Fibroblast of skin of left biceps (primary cell): ENCODE measurements at regions not wholly inside any gene's neighbourhood (a gene's known extent, or its start where the extent isn't known, plus 50 kb on each side); places are given as distances from the start of the nearest gene placed in this dataset.
A peak's percentile ranks its signal among the peaks of the same experiment; 100 is the strongest.
"Not testable (repeated sequence)": the region's sequence is repeated elsewhere in the genome, so short reads cannot be mapped to it uniquely, and the experiment has no call there.

Experiments
- DNase-seq, 2 experiments: peaks; one replicate each; pipeline ENCODE4 v3.0.0-alpha.2; 2013; ENCODE audit warnings: low read depth in 2 of 2

GRCh38 chr2:176922545-176922944, 290.0 kb upstream of the HNRNPA3 start:
- not testable (repeated sequence) for DNase-seq

DNA sequence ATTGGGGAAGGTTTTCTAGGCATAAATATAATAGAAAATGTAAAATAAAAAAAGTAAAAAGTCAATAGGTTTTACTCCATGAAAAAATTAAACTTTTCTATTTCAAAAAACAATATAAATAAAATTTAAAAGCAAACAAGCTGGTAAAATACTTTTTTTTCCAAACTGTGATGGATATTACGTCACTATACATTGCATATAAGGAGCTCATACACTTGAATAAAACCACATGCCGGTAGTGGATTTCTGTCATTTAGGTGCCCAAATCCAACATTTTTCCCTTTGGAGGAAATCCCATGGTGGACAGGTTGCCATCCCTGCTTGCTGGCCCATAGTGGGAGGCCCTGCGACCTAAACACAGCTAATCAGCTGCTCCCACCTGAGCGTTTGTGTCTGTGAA, 289.4 kb upstream of the HNRNPA3 start:
- no peak for DNase-seq

- DNase-seq: no peak
These were observed 287.6 kb upstream of the HNRNPA3 start for GRCh38 chr2:176924909-176925534.

GRCh38 chr2:176926453-176926852, 286.1 kb upstream of the HNRNPA3 start:
- no peak for DNase-seq

GRCh38 chr2:176929387-176929786, 283.2 kb upstream of the HNRNPA3 start:
- not testable (repeated sequence) for DNase-seq

DNA sequence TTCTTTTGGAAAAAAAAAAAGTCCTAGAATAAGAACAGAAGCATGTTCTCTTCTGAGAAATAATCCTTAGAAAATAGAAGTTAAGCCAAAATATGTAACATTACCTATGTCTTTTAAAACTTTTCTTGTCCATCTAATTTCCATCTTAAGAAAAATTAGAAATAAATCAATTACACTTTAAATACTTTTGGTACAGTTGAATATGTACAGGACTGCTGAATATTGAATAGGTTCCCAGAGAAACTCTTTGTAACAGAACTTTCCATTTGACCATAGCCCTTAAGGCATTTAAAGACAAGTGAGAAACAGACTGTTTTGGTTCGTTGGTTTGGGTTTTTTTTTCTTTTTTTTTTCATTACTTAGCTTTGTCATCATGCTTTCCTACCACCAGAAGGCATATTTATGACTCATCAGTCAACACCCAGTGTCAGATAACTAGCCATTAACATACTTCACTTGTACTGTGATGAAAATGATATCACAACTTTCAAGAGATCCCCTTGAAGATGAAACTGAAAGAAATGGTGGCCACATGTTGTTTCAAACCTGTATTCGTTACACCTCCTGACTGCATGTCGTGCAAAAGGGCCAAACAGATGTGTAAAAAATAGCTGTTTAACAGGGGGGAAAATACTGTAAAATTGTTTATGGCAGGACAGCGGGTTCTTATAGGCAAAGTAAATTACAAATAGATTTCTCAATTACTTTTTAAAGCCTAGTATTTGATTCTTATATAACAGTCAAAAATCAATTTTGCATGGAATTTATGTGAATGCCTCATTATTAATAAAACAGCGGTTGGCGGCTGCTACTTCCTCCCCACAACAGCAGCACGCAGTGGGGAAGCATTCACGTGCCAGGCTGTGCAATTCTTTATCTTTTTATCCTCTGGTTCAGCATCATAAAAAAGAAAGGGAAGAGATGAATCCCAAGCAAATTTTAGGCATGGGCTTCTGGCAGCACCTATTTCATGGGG, 280.7 kb upstream of the HNRNPA3 start:
- DNase-seq: peak; percentile 42

- DNase-seq: no peak
These were observed 278.5 kb upstream of the HNRNPA3 start for GRCh38 chr2:176934131-176934530.

DNA sequence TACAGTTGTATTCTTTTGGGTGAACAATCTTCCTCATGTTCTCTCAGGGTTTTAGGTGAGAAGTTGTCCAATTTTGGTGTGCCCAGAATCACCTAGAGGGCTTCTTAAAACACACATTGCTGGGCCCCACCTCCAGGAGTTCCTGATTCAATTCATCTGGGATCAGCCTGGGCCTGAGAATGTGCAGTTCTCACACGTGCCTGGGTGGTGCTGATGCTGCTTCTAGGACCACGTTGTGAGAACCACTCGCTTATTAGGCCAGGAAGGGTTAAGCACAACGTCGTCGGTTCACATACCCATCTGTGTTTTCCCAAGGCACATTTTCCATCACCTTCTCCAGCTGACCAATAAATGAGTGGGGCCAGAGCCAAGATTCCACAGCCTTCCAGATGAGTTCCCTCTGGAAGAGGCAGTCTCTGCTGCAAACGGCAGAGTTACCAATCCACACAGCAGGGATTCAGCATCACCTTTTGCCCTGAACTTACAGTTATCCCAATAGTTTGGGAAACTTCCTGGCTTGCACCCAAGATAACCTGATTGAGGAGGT, 277.7 kb upstream of the HNRNPA3 start:
- DNase-seq: peak in 1 of 2 experiments; percentile 0

DNA sequence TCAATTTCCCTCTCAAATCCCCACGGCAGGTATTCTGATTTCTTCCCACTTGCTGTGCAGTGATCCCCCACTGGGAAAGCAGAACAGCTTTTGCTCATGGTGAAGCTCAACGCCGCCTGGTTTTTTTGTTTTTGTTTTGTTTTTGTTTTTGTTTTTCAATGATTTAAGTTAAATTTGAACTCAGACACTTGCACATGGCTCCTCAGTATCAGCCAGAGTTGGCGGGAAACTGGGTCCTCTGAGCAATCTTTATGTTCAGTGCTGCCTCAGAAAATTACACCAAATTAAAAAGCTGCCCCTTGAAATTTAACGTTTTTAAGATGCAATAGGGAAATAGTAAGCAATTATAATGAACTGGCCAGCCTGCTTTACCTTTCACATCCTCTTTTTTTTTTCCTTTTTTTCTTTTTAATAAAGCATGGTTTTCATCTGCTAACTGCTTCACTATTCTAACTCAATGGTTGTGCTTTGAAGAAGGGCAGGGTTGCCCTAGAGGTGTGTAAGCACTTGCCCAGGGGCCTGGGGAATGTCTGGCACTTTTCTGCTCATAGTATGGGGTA, 277.0 kb upstream of the HNRNPA3 start:
- no peak for DNase-seq

GRCh38 chr2:176936410-176936809, 276.2 kb upstream of the HNRNPA3 start:
- no peak for DNase-seq

DNA sequence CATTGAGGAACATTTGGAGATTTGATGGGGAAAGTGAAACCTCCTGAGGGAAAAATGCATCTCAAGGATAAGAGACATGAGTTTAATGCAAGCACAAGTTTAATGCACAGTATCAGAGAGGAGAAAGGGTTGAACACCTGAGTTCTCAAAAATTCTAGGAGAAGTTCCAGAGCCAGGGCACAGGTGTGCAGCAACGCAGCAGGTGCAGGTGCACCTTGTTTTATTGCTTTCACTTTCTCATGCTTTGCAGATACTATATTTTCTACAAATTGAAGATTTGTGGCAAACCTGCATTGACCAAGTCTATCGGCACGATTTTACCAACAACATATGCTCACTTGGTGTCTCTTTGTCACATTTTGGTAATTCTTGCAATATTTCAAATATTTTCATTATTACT, 267.6 kb upstream of the HNRNPA3 start:
- DNase-seq: no peak

- DNase-seq: no peak
These were observed 264.8 kb upstream of the HNRNPA3 start for GRCh38 chr2:176947754-176948153.

- not testable (repeated sequence) for DNase-seq
These were observed 261.4 kb upstream of the HNRNPA3 start for GRCh38 chr2:176951218-176951617.

GRCh38 chr2:176956791-176957190, 255.8 kb upstream of the HNRNPA3 start:
- no peak for DNase-seq

GRCh38 chr2:176959614-176960013, 253.0 kb upstream of the HNRNPA3 start:
- no peak for DNase-seq

DNA sequence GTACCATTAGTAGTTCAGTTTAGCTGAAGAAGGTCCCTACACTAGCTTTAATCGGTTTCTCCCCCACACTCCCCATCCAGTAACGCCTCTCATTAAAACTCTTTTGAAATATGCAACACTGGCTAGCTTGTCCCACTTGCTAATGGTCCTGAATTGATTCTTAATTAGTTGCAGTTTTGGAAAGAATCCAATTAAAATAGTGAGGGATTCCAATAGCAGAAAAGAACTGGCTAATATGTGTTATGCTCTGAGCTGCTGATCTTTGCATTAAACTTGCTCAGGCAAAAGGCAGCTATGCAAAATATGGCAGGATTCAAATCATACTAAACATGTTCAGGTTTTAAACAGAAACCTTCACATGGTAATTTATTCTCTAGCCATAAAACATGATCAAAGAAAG, 252.5 kb upstream of the HNRNPA3 start:
- no peak for DNase-seq

GRCh38 chr2:176960736-176961520, 251.7 kb upstream of the HNRNPA3 start:
- no peak for DNase-seq

DNA sequence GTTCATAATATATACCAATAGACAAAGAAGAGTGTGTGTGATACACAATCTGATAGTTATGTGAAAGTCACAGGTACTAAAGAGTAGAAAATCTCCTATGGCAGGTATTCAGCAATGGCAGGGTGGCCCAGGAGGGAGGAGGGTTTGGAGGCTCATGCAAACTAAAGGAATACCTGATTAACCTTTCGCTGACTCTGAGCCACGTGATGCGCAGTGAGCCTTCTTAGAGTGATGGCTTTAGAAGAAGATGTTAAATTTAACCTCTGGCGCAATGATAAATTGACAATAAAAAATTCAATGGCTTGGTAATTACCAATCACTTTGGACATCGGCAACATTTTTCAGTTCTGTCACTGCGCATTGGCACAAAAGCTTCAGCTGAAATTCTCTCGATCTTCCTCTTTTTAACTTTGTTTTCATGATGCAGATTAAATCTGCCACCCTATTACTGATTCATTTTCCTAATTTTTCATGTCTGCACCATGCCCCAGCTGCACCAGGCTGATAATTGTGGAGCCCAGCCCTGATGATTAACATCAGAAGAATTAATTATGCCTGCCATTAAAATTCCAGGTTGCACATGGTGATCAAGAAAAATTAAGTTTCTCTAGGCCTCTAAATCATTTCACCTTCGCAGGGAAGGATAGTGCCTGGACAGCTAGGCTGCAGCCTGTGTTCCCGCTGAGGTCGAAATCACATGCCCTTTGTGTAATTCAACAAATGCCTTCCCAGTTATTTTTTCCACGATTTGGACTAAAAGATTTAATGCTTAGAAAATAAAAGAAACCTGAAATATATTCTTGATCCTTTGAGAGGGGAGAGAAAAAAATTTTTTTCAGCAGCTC, 250.6 kb upstream of the HNRNPA3 start:
- no peak for DNase-seq

- DNase-seq: no peak
These were observed 248.9 kb upstream of the HNRNPA3 start for GRCh38 chr2:176963568-176964287.

GRCh38 chr2:176967911-176968450, 244.6 kb upstream of the HNRNPA3 start:
- no peak for DNase-seq
